Pancreas (tissue), 10 donors: ENCODE measurements at regions not wholly inside any gene's neighbourhood (a gene's known extent, or its start where the extent isn't known, plus 50 kb on each side); places are given as distances from the start of the nearest gene placed in this dataset.

ENCODE experiments used
- ATAC-seq, 4 donors: fragments of 200-7000 bp; cut with Tn5 transposase; one replicate each; pipeline versions ENCODE4 v1.8.0 to v1.9.1; 2020; ENCODE audit warnings: mild to moderate bottlenecking in 4 of 4, moderate library complexity in 4 of 4
- DNase-seq, 6 donors: peaks; one replicate each; pipeline ENCODE4 v3.0.0-alpha.2; 2020
- FAIRE-seq: peaks from 2 replicates; lab custom pipeline; 2012; peaks lifted over from hg19 to GRCh38; lab: Jason Lieb, UNC
- H3K27ac ChIP-seq, 4 donors: fragments of 200-600 bp; sonication (generic); 1 replicate in 3 of 4; 2 replicates in 1 of 4; pipeline versions ENCODE4 v1.5.0 to v1.8.0; 2020
- H3K27me3 ChIP-seq, 4 donors: fragments of 200-600 bp; one replicate each; pipeline ENCODE4 v1.8.0; 2021
- H3K36me3 ChIP-seq, 3 donors: fragments of 200-600 bp; sonication (generic) in 1 of 3; one replicate each; pipeline versions ENCODE4 v1.5.0 to v1.8.0; 2020 to 2021
- H3K4me1 ChIP-seq, 3 donors: fragments of 200-600 bp; one replicate each; pipeline ENCODE4 v1.8.0; 2021
- H3K4me3 ChIP-seq, 4 donors: fragments of 200-600 bp; sonication (generic) in 2 of 4; one replicate each; pipeline versions ENCODE4 v1.5.0 to v1.8.0; 2020 to 2021
- H3K9me3 ChIP-seq, 4 donors: fragments of 200-600 bp; one replicate each; pipeline ENCODE4 v1.8.0; 2021
- WGBS, 2 donors: extraction: QIAGEN DNeasy Blood & Tissue Kit; methylation state at CpG; one replicate each; pipeline ENCODE4 v1.1.7; 2013; 5-methylcytosine and 5-hydroxymethylcytosine counted together
- intact Hi-C, 3 donors: fragments of 100-400 bp; cut with DNase I; formaldehyde crosslinking; loops; one replicate each; pipeline versions ENCODE4 v1.11.1 to v1.14.2; 2022
- TF ChIP-seq, protein P1 (sequence below), 4 donors: fragments of 200-600 bp; sonication (generic) in 3 of 4; IDR thresholded peaks; one replicate each; pipeline versions ENCODE4 v1.5.0 to v1.8.0; 2021; ENCODE audit warnings: antibody characterized with exemption in 4 of 4
- donor health status: healthy with polysubstance abuse.
- donor health status: DM: no; HTN: no; CAD: no; lungs with moderate emphysema.
- donor health status: DM: no; HTN: no; CAD: no.
- donor health status: control.
- donor health status: control.
- donor health status: Bipolar disorder and iron deficiency.
- donor health status: DM: yes; HTN: yes; CAD: no.
- donor health status: DM: no; HTN: no; CAD: no.
- donor health status: DM: no; HTN: no; CAD: no.
- donor health status: DM: yes; HTN: yes; CAD: no.

DNA sequence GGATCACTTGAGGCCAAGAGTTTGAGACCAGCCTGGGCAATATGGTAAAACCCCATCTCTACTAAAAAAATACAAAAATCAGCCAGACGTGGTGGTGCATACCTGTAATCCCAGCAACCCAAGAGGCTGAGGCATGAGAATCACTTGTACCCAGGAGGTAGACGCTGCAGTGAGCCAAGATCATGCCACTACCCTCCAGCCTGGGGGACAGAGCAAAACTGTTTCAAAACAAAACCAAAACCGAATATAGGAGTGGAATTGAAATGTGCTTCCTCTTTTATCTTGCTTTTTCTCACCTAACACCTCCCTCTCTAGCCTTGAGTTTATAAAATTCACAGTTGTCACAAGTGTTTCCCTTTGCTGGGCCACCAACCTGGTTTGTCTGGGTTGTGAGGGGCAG is 181.9 kb downstream of the PAH start:
- WGBS, 2 donors = 45 to 70% methylated on average over 3 of the region's 3 CpGs
- TF ChIP-seq, protein P1, sequence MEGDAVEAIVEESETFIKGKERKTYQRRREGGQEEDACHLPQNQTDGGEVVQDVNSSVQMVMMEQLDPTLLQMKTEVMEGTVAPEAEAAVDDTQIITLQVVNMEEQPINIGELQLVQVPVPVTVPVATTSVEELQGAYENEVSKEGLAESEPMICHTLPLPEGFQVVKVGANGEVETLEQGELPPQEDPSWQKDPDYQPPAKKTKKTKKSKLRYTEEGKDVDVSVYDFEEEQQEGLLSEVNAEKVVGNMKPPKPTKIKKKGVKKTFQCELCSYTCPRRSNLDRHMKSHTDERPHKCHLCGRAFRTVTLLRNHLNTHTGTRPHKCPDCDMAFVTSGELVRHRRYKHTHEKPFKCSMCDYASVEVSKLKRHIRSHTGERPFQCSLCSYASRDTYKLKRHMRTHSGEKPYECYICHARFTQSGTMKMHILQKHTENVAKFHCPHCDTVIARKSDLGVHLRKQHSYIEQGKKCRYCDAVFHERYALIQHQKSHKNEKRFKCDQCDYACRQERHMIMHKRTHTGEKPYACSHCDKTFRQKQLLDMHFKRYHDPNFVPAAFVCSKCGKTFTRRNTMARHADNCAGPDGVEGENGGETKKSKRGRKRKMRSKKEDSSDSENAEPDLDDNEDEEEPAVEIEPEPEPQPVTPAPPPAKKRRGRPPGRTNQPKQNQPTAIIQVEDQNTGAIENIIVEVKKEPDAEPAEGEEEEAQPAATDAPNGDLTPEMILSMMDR (IDR thresholded peaks at IDR 0.05) = no peak
- Histone ChIP-seq H3K36me3 (no peaks in the 10 kb centered on the region), H3K27me3 (no peaks in the 10 kb centered on the region), H3K27ac (no peak overlapping the region), H3K4me3 (no peak overlapping the region), H3K4me1 (no peaks in the 10 kb centered on the region), H3K9me3 (no peaks in the 10 kb centered on the region)
- FAIRE-seq (no peak), DNase-seq (no peak), ATAC-seq (no peak)
- intact Hi-C loops = no loop called here

DNA sequence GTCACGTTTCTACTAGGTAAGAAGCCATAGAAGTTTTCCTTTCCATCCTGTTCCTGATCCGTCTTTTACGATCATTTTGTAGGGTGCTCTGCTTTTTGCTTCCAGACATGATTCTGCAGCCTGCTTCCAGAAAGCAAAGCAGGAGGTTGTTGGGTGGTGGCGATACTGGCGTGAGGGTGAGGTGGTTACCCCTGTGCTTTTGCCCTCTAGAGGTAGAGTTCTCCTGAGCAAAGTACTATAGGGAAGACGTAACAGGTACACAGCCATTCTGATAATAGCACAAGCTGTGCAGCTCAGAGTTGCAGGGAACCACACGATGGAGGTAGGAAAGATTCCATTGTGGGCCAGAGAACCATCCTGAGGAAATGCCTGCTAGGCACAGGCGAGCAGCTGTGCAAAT is 186.0 kb downstream of the PAH start:
- FAIRE-seq = no peak
- TF ChIP-seq, protein P1 (IDR thresholded peaks at IDR 0.05) = no peak
- Histone ChIP-seq H3K4me3 (no peak overlapping the region), H3K4me1 (no peaks in the 10 kb centered on the region), H3K36me3 (no peaks in the 10 kb centered on the region), H3K27me3 (no peaks in the 10 kb centered on the region), H3K27ac (no peak overlapping the region), H3K9me3 (no peaks in the 10 kb centered on the region)
- no peak for ATAC-seq
- 57 to 59% methylated on average over 8 of the region's 8 CpGs for WGBS, 2 donors
- intact Hi-C loops = no loop called here
- DNase-seq = no peak

DNA sequence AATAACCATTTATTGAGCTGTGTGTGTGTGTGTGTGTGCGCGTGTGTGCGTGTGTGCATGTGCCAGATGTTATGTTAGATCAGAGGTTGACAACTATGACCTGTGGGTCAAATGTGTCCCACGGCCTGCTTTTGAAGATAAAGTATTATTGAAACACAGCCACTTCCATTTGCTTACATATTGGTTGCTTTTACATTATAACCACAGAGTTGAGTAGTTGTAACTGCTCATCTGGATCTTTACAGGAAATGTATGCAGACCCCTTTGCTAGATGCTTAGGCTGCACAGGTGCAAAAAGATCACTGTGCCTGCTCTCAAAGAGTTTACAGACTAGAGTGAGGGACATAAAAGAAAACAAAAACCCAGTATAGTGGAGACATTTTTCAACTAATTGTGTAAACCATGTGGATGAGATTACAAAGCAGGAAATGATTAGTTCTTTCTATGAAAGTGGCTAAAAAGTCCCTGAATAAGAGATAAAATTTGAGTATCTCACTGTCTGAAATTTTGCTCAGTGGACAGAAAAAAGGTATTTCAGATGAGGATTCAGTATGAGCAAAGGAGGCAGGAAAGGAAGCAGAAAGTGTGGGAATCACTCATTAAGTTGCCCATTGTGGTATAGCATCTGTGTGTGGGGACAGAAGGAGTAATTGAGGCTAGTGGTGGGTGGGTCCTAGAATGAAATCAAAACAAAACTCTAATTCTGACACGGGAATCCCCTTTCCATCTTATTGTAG is 188.4 kb downstream of the PAH start:
- intact Hi-C loops = no loop called here
- Histone ChIP-seq H3K27me3 (no peaks in the 10 kb centered on the region), H3K4me3 (no peak overlapping the region), H3K4me1 (no peaks in the 10 kb centered on the region), H3K9me3 (no peaks in the 10 kb centered on the region), H3K27ac (no peak overlapping the region), H3K36me3 (no peaks in the 10 kb centered on the region)
- DNase-seq (no peak), ATAC-seq (no peak), FAIRE-seq (no peak)
- TF ChIP-seq, protein P1 (IDR thresholded peaks at IDR 0.05) = no peak
- 58 to 68% methylated on average over 5 of the region's 5 CpGs for WGBS, 2 donors

- Histone ChIP-seq H3K4me3 (no peak overlapping the region), H3K36me3 (no peaks in the 10 kb centered on the region), H3K4me1 (no peaks in the 10 kb centered on the region), H3K27ac (no peak overlapping the region), H3K9me3 (no peaks in the 10 kb centered on the region), H3K27me3 (no peaks in the 10 kb centered on the region)
- FAIRE-seq (no peak), DNase-seq (no peak), ATAC-seq (no peak)
- TF ChIP-seq, protein P1 (IDR thresholded peaks at IDR 0.05) = no peak
- WGBS, 2 donors = 64 to 82% methylated on average over 4 of the region's 4 CpGs
- intact Hi-C loops = no loop called here
Observed at GRCh38 chr12:102726686-102727085, 190.4 kb downstream of the PAH start.

- no peak for ATAC-seq
- no peak for DNase-seq
- TF ChIP-seq, protein P1 (IDR thresholded peaks at IDR 0.05) = no peak
- intact Hi-C loops = no loop called here
- no peaks in the 10 kb centered on the region for H3K27me3 ChIP-seq
- 58 to 66% methylated on average over 2 of the region's 2 CpGs for WGBS, 2 donors
- no peak overlapping the region for H3K27ac ChIP-seq
- no peak for FAIRE-seq
- no peaks in the 10 kb centered on the region for H3K36me3 ChIP-seq
- no peaks in the 10 kb centered on the region for H3K9me3 ChIP-seq
- H3K4me1 ChIP-seq = no peaks in the 10 kb centered on the region
- no peak overlapping the region for H3K4me3 ChIP-seq
Observed at GRCh38 chr12:102722147-102722546, 194.9 kb downstream of the PAH start.
